OCI-LY1 (cell line): ENCODE measurements at regions not wholly inside any gene's neighbourhood (a gene's known extent, or its start where the extent isn't known, plus 50 kb on each side); places are given as distances from the start of the nearest gene placed in this dataset.

Experiments
- EZH2 ChIP-seq: fragments of 200-600 bp; sonication (generic), shearing (Covaris generic); IDR thresholded peaks from 2 replicates; pipeline ENCODE4 v1.8.0; 2017; ENCODE audit warnings: borderline replicate concordance, mixed run types, mild to moderate bottlenecking, antibody characterized with exemption, low read length, moderate library complexity, mixed read lengths
- TF ChIP-seq, protein P1 (sequence below): fragments of 200-600 bp; sonication (generic), shearing (Covaris generic); IDR thresholded peaks from 2 replicates; pipeline ENCODE4 v1.5.1; 2017; ENCODE audit warnings: mild to moderate bottlenecking, antibody characterized with exemption, low read length, moderate library complexity, mixed read lengths

DNA sequence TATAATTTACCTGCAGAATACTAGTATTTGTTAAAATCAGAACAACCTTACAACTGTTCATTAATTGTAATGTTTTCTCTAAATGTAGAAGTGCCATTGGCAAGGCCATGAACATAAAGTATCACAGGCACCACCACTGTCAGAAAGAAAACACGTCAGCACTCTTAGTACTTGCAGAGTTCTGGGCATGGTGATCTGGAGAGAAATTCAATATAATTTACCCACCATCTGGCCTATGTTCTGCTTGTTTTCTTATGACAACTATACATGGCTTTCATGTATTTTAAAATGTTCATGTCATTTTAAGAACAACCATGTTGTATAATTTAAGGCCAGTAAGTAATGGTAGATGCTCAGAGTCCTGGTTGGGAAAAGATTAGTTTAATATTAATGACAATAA lies 114.2 kb upstream of the SULT1C3 start:
- no peak for TF ChIP-seq EZH2
- TF ChIP-seq, protein P1, sequence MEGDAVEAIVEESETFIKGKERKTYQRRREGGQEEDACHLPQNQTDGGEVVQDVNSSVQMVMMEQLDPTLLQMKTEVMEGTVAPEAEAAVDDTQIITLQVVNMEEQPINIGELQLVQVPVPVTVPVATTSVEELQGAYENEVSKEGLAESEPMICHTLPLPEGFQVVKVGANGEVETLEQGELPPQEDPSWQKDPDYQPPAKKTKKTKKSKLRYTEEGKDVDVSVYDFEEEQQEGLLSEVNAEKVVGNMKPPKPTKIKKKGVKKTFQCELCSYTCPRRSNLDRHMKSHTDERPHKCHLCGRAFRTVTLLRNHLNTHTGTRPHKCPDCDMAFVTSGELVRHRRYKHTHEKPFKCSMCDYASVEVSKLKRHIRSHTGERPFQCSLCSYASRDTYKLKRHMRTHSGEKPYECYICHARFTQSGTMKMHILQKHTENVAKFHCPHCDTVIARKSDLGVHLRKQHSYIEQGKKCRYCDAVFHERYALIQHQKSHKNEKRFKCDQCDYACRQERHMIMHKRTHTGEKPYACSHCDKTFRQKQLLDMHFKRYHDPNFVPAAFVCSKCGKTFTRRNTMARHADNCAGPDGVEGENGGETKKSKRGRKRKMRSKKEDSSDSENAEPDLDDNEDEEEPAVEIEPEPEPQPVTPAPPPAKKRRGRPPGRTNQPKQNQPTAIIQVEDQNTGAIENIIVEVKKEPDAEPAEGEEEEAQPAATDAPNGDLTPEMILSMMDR, result no peak
